ENCODE measurements at regions not wholly inside any gene's neighbourhood (a gene's known extent, or its start where the extent isn't known, plus 50 kb on each side); places are given as distances from the start of the nearest gene placed in this dataset.

GRCh38 chr4:186927624-186928023 lies 204.0 kb upstream of the FAT1 start:
- no peaks in the 10 kb centered on the region for H3K9me3 ChIP-seq

GRCh38 chr4:186930024-186930423 lies 206.4 kb upstream of the FAT1 start:
- intact Hi-C loops (cut with DNase I; ENCODE audit: low total_unique reads) (no loop called here), in situ Hi-C loops (cut with MboI; ENCODE audit: low pct_ligation_motif_present in 1 of 4, low pct_unique_long_range_greater_than_20kb in 1 of 4, low sequenced_read_pairs in 3 of 4) (loop anchor here (25.0 kb wide), 1 partner anchor 193 kb away; no protein-coding TSS in a partner anchor)
- Histone ChIP-seq H3K9me3 (no peaks in the 10 kb centered on the region), H3K36me3 (no peaks in the 10 kb centered on the region), H3K27ac (no peak overlapping the region), H3K4me1 (peaks cover 7 to 30% (median 26%) of the 10 kb centered on the region in 4 donors), H3K27me3 (no peaks in the 10 kb centered on the region), H3K4me3 (no peak overlapping the region)
- TF ChIP-seq CTCF (IDR thresholded peaks at IDR 0.05) (no peak), POLR2AphosphoS5 (IDR thresholded peaks at IDR 0.05) (no peak), EP300 (IDR thresholded peaks at IDR 0.05; ENCODE audit: low read depth) (no peak), POLR2A (IDR thresholded peaks at IDR 0.05) (no peak)
- WGBS, 2 donors (ENCODE audit: low coverage in 1 of 2): 94 to 97% methylated on average over 12 to 15 of the region's 15 CpGs
- DNase-seq: no peak

More at GRCh38 chr4:186927624-186928023, 204.0 kb upstream of the FAT1 start:
- TF ChIP-seq POLR2AphosphoS5 (IDR thresholded peaks at IDR 0.05): no peak
- TF ChIP-seq POLR2A (IDR thresholded peaks at IDR 0.05): no peak
- TF ChIP-seq CTCF (IDR thresholded peaks at IDR 0.05): no peak
- TF ChIP-seq EP300 (IDR thresholded peaks at IDR 0.05; ENCODE audit: low read depth): no peak
- Histone ChIP-seq H3K36me3 (no peaks in the 10 kb centered on the region), H3K4me3 (no peak overlapping the region), H3K27me3 (no peaks in the 10 kb centered on the region), H3K27ac (no peak overlapping the region), H3K4me1 (peaks cover 0 to 7% (median 3%) of the 10 kb centered on the region in 4 donors)
- in situ Hi-C loops (cut with MboI; ENCODE audit: low pct_ligation_motif_present in 1 of 4, low pct_unique_long_range_greater_than_20kb in 1 of 4, low sequenced_read_pairs in 3 of 4): loop anchor here (25.0 kb wide), 1 partner anchor 190 kb away; no protein-coding TSS in a partner anchor
- WGBS, 2 donors (ENCODE audit: low coverage in 1 of 2): 45 to 83% methylated on average over 1 to 2 of the region's 2 CpGs
- no peak for DNase-seq
- intact Hi-C loops (cut with DNase I; ENCODE audit: low total_unique reads): no loop called here

GRCh38 chr4:186931519-186931918 lies 207.9 kb upstream of the FAT1 start:
- no peaks in the 10 kb centered on the region for H3K36me3 ChIP-seq
- intact Hi-C loops (cut with DNase I; ENCODE audit: low total_unique reads) (no loop called here), in situ Hi-C loops (cut with MboI; ENCODE audit: low pct_ligation_motif_present in 1 of 4, low pct_unique_long_range_greater_than_20kb in 1 of 4, low sequenced_read_pairs in 3 of 4) (loop anchor here (25.0 kb wide), 1 partner anchor 194 kb away; no protein-coding TSS in a partner anchor)
- TF ChIP-seq CTCF (IDR thresholded peaks at IDR 0.05) (no peak), POLR2A (IDR thresholded peaks at IDR 0.05) (no peak), POLR2AphosphoS5 (IDR thresholded peaks at IDR 0.05) (no peak), EP300 (IDR thresholded peaks at IDR 0.05; ENCODE audit: low read depth) (no peak)
- no peaks in the 10 kb centered on the region for H3K27me3 ChIP-seq
- H3K4me1 ChIP-seq: peaks cover 13 to 44% (median 37%) of the 10 kb centered on the region in 4 donors
- no peaks in the 10 kb centered on the region for H3K9me3 ChIP-seq
- no peak overlapping the region for H3K4me3 ChIP-seq
- DNase-seq: no peak
- WGBS, 2 donors (ENCODE audit: low coverage in 1 of 2): 79 to 87% methylated on average over 2 of the region's 2 CpGs
- no peak overlapping the region for H3K27ac ChIP-seq

- intact Hi-C loops (cut with DNase I; ENCODE audit: low total_unique reads) (no loop called here), in situ Hi-C loops (cut with MboI; ENCODE audit: low pct_ligation_motif_present in 1 of 4, low pct_unique_long_range_greater_than_20kb in 1 of 4, low sequenced_read_pairs in 3 of 4) (loop anchor here (25.0 kb wide), 1 partner anchor 195 kb away; no protein-coding TSS in a partner anchor)
- H3K27ac ChIP-seq: peak overlapping the region; percentile 74 to 88 (median 84)
- 52 to 71% methylated on average over 5 of the region's 5 CpGs for WGBS, 2 donors (ENCODE audit: low coverage in 1 of 2)
- H3K4me3 ChIP-seq: no peak overlapping the region
- DNase-seq: no peak
- H3K4me1 ChIP-seq: peaks cover 13 to 51% (median 40%) of the 10 kb centered on the region in 4 donors
- no peaks in the 10 kb centered on the region for H3K9me3 ChIP-seq
- TF ChIP-seq CTCF (IDR thresholded peaks at IDR 0.05) (no peak), POLR2A (IDR thresholded peaks at IDR 0.05) (no peak), EP300 (IDR thresholded peaks at IDR 0.05; ENCODE audit: low read depth) (no peak), POLR2AphosphoS5 (IDR thresholded peaks at IDR 0.05) (no peak)
- no peaks in the 10 kb centered on the region for H3K27me3 ChIP-seq
- H3K36me3 ChIP-seq: no peaks in the 10 kb centered on the region
These were observed 208.5 kb upstream of the FAT1 start for GRCh38 chr4:186932196-186932595.

Data from transverse colon (tissue), 4 donors.